Stimulated activated CD4-positive, alpha-beta T cell treated with anti-CD3 and anti-CD28 coated beads, Interleukin-2, amount 100 ng/mL, for 4 hours (primary cell): ENCODE measurements at regions not wholly inside any gene's neighbourhood (a gene's known extent, or its start where the extent isn't known, plus 50 kb on each side); places are given as distances from the start of the nearest gene placed in this dataset.

Experiments used
- DNase-seq: peaks from one replicate; pipeline ENCODE4 v3.0.0-alpha.2; 2020; ENCODE audit warnings: low read depth

DNA sequence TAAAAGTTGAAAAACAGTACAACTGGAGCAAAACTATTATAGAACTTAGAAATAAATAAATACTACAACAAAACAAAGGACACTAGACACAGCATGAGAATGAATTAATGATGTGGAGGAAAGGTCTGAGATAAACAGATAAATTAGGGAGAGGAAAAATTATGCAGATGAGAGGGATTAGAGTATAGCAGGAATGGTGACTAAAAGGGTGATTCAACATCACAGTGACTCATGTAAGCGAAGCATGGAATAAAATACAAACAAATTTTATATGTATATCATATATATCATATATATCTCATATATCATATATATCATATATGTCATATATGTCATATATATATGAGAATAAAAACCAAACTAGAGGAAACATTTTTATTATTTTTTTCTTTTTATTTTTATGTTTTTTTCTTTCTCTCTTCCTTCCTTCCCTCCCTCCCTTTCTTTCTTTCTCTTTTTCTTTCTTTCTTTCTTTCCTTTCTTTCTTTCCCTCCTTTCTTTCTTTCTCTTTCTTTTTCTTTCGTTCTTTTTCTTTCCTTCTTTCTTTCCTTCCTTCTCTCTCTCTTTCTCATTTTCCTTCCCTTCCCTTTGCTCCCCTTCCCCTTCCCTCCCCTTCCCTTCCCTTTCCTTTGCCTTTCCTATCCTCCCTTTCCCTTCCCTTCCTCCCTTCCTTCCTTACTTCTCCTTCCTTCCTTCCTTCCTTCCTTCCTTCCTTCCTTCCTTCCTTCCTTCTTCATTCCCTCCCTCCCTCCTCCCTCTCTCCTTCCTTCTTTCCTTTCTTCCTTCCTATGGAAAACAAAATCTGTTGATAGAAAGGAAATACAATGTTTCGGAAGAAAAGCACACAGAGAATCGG, 1014.6 kb downstream of the GRIK2 start:
- DNase-seq = no peak

DNA sequence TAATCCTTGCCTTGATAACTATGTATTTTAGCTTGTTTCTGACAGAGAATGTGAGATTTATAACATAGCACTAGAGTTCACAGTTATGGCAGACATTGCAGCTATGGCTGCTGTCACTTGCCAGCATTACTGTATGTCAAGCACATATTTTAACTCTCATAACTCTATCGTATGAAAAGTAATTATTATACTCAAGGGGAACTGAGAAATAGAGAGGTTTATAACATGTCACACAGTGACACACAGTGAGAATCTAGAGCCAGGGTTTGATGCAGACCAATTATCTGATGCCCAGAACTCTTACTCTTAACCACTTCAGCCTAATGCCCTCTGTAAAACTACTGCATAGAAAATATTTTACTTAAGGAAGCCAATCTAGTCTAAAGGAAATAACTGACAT, 1012.4 kb downstream of the GRIK2 start:
- no peak for DNase-seq

DNA sequence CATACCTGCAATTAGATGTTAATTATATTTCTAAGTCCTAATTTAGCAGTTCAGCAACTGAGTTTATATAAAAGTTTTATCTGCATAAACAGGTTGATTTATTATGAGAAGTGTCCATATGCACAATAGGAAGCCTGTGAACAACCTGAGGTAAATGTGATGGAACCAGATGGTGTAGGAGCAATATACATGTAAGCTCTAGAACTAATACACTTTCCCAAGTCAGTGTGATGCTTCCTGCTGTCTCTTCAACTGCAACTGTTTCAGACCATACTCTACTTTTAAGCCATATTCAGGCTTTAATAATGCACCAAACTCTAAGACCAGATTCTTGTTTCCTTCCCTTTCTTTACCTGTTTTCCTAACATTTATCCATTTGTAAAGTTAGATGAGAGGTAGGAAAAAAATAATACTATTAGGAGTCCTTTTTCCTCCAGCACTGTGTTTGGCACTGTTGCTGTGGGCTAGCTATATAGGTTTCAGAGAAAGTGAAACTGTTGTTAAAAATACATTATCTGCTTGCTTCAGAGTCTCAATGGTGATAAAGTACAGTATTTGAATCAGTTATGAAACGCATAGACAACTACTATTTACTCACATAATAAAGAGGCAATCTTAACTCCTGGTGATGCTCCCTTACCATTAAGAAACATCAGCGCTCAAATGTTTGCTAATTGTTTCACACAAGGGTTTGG, 1009.3 kb downstream of the GRIK2 start:
- DNase-seq = no peak

DNA sequence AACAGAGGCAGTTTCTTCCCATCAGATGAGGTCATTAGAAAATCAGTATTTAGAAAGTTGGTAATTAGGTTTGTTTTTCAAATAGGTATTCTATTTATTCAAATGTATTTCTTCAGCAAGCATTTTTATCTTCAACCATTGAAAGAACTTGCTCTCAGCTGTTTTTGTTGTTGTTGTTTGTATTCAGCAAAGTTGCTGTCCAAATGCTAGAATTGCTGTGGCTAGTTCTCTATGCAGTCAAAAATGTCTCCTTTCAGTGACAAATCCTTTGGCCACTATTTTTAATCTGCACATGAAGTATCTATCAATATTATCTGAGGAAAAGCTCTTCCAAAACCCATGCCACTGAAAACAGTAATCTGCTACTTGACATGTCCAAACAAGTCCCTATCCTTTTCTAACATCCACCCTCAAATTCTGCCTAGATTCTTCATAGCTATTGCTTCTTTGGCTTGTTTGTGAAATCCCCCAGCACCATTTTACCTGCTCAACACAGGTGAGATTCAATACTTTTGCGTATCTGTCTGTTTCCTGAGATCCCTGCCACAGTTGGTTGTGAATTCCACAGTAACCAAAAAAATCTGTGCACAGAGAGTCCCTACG, 1005.4 kb downstream of the GRIK2 start:
- DNase-seq = no peak

DNA sequence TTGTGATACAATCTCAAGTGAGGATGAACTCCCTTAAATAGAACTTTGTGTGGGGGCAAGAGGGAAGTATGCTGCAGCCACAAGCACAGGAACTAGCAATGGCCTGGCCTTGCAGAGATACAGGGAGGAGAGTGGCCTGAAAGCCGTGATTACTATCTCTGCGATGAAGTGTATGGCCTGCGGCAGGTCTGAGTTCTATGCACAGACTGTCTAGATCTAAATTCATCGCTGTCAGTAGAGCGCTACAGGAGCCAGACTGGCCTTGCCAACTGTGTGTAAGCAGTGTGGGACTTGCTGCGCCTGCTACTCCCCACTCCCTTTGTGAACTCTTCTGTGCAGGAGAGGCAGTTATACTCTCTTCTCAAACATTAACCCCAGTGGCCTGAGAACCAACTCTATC, 997.0 kb downstream of the GRIK2 start:
- DNase-seq = no peak

DNA sequence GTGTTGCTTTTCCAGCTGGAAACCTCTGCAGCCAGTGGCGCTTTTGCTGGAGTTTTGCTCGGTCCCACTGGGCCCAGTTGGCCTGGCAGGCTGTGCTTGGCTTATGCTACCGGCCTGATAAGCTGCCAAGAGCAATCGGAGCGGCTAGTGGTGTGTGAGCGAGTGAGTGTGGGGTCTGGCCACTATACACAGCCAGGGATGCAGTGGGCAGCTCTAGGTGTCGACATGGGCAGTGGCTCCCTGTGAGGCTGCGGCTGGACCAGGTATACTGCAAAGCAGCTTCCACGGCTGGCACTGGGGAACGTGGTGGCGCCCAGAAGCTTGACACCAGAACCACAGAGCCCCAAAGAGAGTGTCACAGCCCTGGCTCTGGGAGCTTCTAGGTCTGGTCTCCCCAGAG, 996.5 kb downstream of the GRIK2 start:
- no peak for DNase-seq

DNA sequence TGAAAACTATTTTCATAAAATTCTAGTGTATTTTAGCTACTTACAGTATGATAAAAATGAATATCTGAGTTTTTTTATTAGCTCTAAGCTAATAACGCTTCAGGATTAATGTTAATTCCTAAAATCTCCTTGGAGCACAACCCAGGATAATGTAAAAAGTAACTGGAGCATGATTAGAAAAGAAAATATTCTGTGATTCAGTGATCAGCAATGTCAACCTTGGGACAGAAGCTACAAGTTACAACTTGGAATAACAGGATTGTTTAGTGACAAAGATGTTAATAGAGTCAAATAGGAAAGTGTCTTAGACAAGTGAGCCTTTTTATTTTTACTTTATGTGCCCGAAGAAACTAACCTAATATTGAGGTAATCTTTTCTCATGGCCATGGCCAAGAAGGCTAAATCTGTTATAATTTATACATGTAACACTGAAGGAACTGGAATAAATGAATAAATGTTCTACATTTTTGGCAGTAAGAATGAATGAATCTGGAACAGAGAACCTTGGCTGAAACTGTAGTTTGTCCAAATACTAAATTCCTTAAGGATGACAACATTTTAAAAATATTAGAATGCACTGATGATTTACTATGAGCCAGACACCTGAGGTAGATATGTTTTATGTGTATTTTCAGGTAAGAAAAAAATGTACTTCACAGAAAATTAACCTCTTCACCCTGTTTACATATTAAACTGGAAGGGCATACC, 994.0 kb downstream of the GRIK2 start:
- no peak for DNase-seq

DNA sequence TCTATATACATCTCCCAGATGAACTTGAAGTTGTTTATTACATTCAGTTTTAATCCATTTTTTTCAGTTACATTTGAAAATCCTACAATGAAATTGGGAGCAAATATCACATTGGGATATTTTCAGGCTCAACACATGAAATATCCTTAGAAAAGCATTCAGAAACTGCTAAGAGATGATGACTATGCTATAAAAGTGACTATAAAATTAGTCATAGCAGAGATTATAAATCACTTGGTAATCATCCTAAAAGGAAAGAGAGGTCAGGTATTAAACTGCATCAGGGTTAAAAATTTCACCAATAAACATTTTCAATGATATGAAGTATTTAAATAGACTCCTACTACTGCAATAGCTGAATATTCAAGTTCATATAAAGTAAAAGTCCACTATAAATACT, 987.7 kb downstream of the GRIK2 start:
- DNase-seq = no peak

DNA sequence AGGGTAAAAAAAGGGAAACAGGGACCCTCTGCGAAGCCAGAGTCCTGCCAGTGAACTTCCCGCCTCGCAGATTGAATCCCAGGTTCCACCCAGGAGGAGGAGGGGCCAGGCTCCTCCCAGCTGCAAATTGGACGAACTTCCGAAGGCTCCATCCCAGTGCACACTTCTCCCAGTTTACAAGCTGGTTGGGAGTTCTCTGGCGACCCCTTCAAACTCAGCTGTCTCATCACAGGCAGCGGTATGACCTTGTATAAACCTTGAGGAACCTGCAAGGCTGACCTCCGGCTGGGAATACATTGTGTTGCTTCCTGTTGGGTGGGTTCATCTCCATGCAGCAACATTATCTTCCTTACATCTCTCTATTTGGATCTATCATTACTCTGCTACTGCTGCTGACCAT, 962.7 kb downstream of the GRIK2 start:
- no peak for DNase-seq

DNA sequence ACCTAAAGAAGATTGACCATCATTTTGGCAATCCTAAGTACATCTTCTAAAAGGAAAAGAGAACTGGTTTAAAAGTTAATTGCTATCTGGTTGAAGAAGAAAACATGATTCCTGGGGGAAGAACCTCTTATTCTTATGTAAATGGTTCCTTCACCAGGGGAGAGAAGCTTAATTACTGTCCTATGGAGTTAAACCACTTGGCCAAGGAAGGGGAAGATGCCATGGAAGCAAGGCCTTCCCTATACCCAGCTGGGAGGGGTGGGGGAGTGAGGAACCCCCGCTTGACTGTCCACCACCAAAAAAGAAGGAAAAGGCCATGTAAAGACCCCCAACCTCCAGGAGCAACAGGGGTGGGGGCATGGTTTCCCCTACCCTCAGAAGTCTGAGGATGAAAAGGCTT, 962.1 kb downstream of the GRIK2 start:
- no peak for DNase-seq

DNA sequence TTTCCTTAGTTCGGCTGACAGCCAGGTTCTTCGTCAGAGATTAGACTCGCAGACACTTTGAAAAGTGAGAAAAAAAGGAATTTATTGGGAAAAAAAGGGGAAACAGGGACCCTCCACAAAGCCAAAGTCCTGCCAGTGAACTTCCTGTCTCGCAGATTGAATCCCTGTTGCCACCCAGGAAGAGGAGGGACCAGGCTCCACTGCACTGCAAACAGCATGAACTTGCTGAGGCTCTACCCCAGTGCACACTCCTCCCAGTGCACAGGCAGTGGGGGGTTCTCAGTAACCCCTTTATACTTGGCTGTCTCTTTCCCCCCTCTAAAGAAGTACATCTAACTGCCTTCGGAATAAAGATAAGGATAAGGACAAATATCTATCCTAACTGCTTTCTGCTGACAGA, 959.0 kb downstream of the GRIK2 start:
- DNase-seq = no peak

DNA sequence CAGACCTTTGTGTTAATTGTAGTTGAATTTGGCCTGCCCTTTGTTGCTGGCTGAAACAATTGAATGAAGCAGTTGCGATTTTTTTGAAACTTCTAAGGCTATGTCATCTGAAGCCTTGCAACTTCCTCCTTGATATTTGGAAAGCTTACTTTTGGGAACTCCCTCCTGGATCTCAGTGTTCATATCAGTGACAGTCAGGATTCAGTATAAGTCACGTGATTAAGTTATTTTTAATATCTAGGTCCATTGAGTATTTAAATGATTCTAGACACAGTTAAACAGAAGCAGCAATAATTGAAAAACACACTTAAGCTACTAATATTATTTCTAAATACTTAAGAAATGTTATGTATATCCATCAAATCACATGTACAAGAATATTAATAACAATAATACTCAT, 951.3 kb downstream of the GRIK2 start:
- DNase-seq = no peak

DNA sequence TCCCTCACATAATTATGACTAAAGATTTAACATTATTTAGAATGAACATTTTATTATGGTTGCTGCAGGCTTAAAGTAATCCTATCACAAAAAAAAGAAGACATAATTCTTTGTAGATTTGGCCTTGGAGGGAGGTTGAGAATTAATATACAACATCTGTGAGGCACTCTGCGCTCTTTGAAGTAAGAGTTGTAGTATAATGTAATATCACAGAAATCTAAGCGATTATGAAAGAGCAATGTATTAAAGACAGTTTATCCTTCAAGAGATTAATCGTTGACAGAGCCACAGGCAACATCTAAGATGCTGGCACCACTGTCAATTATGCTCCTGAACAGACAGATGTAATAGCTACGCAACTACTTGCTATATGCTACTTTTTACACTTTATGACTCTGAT, 946.8 kb downstream of the GRIK2 start:
- DNase-seq = no peak

DNA sequence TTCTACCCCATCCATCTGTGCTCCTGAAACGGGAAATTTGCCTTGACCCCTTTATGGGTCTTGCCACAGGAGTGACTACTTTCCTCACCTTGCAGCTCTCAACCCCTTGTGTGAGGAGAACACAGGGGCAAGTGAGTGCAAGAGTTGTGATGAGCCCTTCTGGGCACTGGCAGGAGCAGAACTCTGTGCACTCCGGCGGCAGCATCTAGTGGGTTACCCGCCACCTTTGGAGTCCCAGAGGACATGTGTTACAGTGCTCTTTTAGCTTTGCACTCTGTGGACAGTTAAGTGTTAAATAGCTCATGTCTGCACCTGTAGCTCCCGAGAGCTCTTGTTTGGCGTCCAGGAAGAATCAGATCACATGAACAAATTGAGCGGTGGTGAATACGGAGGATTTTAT, 940.2 kb downstream of the GRIK2 start:
- no peak for DNase-seq

DNA sequence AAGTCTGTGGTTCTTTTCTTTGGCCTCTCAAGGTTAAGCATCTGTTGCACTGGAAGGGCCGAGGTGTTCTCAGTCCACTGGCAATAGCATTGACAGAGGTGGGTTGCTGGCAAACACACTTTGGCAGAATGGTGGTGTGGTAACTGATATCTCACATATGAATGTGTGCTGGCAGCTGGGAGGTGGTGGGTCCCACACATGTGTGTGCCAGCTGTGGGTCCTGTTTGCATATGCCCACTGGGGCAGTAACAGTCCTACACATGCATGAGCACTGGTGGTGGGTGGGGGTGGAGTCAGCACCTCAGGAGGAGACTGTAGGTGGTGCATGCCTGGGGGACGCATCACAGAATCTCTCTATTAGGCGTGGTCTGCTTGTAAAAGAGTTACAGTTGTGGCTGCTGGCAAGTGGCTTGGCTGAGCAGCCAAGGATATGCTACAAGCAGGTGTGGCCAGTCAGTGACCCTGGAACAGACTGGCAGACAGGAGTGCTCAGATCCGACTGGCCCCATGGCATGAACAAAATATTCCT, 934.3 kb downstream of the GRIK2 start:
- DNase-seq = no peak

DNA sequence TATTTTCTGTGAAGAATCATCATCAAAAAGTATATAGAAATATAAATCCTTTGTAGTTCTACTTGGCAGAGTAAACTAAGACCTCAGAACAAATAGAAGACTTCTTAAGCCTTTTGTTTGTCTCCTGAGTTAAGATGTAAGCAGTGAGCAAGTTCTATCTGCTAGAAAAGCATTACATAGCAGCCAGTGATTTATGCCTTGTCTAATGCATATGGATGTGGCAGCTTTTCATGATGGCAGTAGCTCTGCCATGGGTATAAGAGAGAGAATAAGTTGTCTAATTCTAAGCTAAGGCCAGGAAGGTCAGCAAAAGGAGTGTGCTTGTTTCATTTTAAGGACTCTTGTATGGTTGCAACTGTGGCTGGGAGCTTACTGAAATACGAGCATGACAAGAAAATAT, 920.2 kb downstream of the GRIK2 start:
- DNase-seq = no peak

DNA sequence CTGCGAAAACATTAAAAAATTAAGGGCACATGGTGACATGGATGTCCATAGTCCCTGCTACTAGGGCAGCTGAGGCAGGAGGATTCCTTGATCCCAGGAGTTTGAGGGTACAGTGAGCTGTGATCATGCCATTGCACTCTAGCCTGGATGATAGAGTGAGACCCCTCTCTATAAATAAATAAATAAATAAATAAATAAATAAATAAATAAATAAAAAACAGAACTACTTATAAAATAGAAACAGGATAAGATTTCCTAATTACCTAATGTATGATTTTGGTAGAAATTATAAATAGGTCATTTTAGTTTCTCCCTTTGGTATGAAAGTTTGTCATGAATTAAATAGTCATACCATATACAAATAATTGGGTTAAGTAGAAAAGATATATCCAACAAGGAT, 916.2 kb downstream of the GRIK2 start:
- DNase-seq = no peak

DNA sequence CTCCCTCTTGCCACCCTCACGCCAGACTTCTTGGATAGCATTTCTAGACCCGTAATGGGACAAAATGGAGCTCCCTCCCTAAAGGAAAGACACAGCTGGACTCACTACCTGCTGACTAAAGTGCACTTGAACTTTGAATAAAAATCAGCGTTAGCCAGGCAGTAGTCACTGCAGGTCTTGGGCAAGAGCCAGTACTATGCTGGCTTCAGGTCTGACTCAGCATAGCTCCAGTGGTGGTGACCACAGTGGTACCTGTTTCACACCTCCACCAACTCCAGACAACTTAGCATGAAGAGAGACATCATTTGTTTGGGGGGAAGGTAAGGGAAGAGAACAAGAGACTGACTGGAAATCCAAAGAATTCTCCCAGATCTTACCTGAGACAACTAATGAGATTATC, 906.8 kb downstream of the GRIK2 start:
- no peak for DNase-seq

DNA sequence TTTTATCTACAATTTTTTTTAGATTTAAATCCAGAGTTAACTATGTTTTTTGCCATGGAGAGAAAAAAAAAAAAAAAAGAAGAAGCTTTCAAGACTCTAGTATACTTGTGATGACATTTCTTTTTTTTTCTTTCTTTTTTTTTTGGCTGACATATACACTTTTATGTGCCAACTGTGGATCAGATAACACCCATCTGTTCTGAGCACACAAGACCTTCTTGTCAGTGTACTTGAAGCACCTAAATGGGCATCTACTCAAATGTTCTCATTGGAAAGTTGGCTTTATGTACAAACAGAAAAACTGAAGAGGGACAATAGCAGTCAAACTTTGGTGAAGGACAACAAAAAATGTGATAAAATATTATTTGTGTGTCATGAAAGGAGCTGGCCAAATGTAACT, 904.5 kb downstream of the GRIK2 start:
- DNase-seq = no peak
